Keratinocyte (primary cell): ENCODE measurements at regions not wholly inside any gene's neighbourhood (a gene's known extent, or its start where the extent isn't known, plus 50 kb on each side); places are given as distances from the start of the nearest gene placed in this dataset.

Source experiments
- DNase-seq: peaks from one replicate; pipeline ENCODE4 v3.0.0-alpha.2; 2011; ENCODE audit warnings: low read depth, missing footprints, low spot score
- FAIRE-seq: peaks from 2 replicates; lab custom pipeline; 2011; peaks lifted over from hg19 to GRCh38; lab: Jason Lieb, UNC
- H2AFZ ChIP-seq: 2 replicates; pipeline ENCODE4 v1.6.0; 2012; ENCODE audit warnings: low read length, control low read depth, inconsistent platforms; ENCODE audit not compliant: control insufficient read depth
- H3K27ac ChIP-seq: 2 replicates; pipeline ENCODE4 v1.5.1; 2011; ENCODE audit warnings: low read length; ENCODE audit not compliant: control insufficient read depth, insufficient read depth
- H3K27me3 ChIP-seq: 3 replicates; pipeline ENCODE4 v1.6.0; 2011; ENCODE audit warnings: low read length; ENCODE audit not compliant: control insufficient read depth, insufficient read depth; ENCODE audit errors: extremely low read depth
- H3K36me3 ChIP-seq, 2 experiments: 2 replicates in 1 of 2; 3 replicates in 1 of 2; pipeline ENCODE4 v1.5.1; 2011; ENCODE audit warnings: low read length in 2 of 2, mild to moderate bottlenecking in 1 of 2; ENCODE audit not compliant: control insufficient read depth in 2 of 2, insufficient read depth in 2 of 2; ENCODE audit errors: extremely low read depth in 1 of 2
- H3K4me1 ChIP-seq: 3 replicates; pipeline ENCODE4 v1.5.1; 2011; ENCODE audit warnings: low read length; ENCODE audit not compliant: control insufficient read depth, insufficient read depth; ENCODE audit errors: extremely low read depth
- H3K4me2 ChIP-seq: 3 replicates; pipeline ENCODE4 v1.6.0; 2011; ENCODE audit warnings: low read depth, low read length; ENCODE audit not compliant: control insufficient read depth, insufficient read depth; ENCODE audit errors: extremely low read depth
- H3K4me3 ChIP-seq, 3 experiments: fragments of 200-600 bp in 1 of 3; sonication (generic) in 1 of 3; 2 replicates in 2 of 3; 3 replicates in 1 of 3; pipeline ENCODE4 v1.5.1; 2011 to 2016; ENCODE audit warnings: low read length in 3 of 3, mild to moderate bottlenecking in 3 of 3, control low read depth in 2 of 3, inconsistent platforms in 1 of 3, low read depth in 1 of 3, mixed read lengths in 1 of 3, mixed run types in 1 of 3, moderate library complexity in 1 of 3; ENCODE audit not compliant: control insufficient read depth in 2 of 3, insufficient read depth in 2 of 3; ENCODE audit errors: extremely low read depth in 1 of 3
- H3K79me2 ChIP-seq: 2 replicates; pipeline ENCODE4 v1.6.0; 2012; ENCODE audit warnings: low read length; ENCODE audit not compliant: control insufficient read depth, insufficient read depth
- H3K9ac ChIP-seq: 3 replicates; pipeline ENCODE4 v1.6.0; 2011; ENCODE audit warnings: low read length; ENCODE audit not compliant: control insufficient read depth, insufficient read depth; ENCODE audit errors: extremely low read depth
- H3K9me1 ChIP-seq: 3 replicates; pipeline ENCODE4 v1.6.0; 2011; ENCODE audit warnings: low read length; ENCODE audit not compliant: control insufficient read depth, insufficient read depth; ENCODE audit errors: extremely low read depth
- H3K9me3 ChIP-seq: 2 replicates; pipeline ENCODE4 v1.5.1; 2012; ENCODE audit warnings: low read depth, low read length; ENCODE audit not compliant: control insufficient read depth
- H4K20me1 ChIP-seq: 3 replicates; pipeline ENCODE4 v1.6.0; 2011; ENCODE audit warnings: low read length; ENCODE audit not compliant: control insufficient read depth, insufficient read depth; ENCODE audit errors: extremely low read depth
- EZH2 ChIP-seq: IDR thresholded peaks from one replicate; pipeline ENCODE4 v1.6.1; 2012; ENCODE audit warnings: inconsistent platforms, mild to moderate bottlenecking, low read length, moderate library complexity
- dilution Hi-C: fragments of 300-500 bp; cut with MboI; formaldehyde crosslinking; loops from one replicate; pipeline ENCODE4 v1.7.0; 2020; ENCODE audit warnings: low sequenced_read_pairs; ENCODE audit not compliant: extremely low pct_ligation_motif_present
- TF ChIP-seq, protein P1 (sequence below), 3 experiments: IDR thresholded peaks in 1 of 3; conservative IDR thresholded peaks in 1 of 3; optimal IDR thresholded peaks in 1 of 3; 2 replicates in 2 of 3; 3 replicates in 1 of 3; pipeline versions ENCODE3 to v1.5.1; 2011; ENCODE audit warnings: low read length in 3 of 3, mild to moderate bottlenecking in 3 of 3, moderate library complexity in 2 of 3, control low read depth in 1 of 3, inconsistent platforms in 1 of 3; ENCODE audit not compliant: insufficient read depth in 2 of 3; ENCODE audit errors: extremely low read depth in 1 of 3

DNA sequence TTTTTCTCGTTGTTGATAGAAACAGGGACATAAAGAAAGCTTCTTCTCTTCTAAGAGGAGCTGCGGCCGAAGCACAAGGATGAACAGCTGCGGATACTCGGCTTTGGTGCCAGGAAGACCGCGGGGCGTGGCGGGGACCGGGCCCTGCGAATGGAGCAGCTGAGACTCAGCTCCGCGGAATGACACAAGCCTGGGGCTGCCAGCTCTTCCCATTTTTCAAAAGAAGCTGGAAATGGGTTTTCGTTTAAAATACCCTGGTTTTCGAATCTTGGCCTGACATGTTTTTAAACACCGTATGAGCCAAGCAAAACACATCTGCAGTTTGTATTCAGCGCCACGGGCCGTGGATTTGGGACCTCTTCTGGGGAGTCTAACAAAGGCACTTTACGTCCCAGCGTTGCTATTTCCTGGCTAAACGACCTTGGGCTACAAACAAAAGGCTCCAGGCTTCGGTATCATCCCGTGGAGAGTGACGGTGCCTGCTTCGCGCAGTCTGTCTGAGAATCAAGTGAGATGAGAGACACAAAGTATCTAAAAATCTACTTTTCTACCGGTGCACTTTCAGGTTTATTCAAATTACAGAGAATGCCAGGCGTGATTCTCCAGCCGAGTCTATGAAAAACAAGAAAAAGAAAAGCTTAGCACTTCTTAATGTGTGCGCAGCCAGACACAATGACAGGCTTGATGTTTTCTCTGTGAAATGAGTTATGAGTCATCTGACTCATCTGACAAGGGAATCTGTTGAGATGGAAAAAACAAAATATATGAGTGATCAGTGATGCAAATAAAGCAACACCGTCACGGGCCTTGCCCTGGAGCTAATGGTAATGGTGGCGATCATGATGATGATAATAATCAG, 114.0 kb upstream of the TMEM132D start:
- Histone ChIP-seq H3K9me3 (no peaks in the 10 kb centered on the region), H3K9me1 (no peaks in the 10 kb centered on the region), H3K4me1 (peaks cover 16% of the 10 kb centered on the region), H3K36me3 (no peaks in the 10 kb centered on the region), H2AFZ (peak overlapping the region; percentile 34), H3K27me3 (peaks cover 8% of the 10 kb centered on the region), H3K4me2 (peak overlapping the region; percentile 79), H4K20me1 (no peaks in the 10 kb centered on the region), H3K27ac (peak overlapping the region; percentile 42), H3K9ac (peak overlapping the region; percentile 63), H3K4me3 (peak overlapping the region in 2 of 3 experiments; percentile 44 to 56), H3K79me2 (no peaks in the 10 kb centered on the region)
- FAIRE-seq (peak; percentile 9), DNase-seq (no peak)
- dilution Hi-C loops: no loop called here
- TF ChIP-seq EZH2: no peak
- TF ChIP-seq, protein P1, sequence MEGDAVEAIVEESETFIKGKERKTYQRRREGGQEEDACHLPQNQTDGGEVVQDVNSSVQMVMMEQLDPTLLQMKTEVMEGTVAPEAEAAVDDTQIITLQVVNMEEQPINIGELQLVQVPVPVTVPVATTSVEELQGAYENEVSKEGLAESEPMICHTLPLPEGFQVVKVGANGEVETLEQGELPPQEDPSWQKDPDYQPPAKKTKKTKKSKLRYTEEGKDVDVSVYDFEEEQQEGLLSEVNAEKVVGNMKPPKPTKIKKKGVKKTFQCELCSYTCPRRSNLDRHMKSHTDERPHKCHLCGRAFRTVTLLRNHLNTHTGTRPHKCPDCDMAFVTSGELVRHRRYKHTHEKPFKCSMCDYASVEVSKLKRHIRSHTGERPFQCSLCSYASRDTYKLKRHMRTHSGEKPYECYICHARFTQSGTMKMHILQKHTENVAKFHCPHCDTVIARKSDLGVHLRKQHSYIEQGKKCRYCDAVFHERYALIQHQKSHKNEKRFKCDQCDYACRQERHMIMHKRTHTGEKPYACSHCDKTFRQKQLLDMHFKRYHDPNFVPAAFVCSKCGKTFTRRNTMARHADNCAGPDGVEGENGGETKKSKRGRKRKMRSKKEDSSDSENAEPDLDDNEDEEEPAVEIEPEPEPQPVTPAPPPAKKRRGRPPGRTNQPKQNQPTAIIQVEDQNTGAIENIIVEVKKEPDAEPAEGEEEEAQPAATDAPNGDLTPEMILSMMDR (optimal IDR thresholded peaks at IDR 0.05 in 1 of 3, IDR thresholded peaks at IDR 0.05 in 1 of 3, conservative IDR thresholded peaks at IDR 0.05 in 1 of 3; ENCODE audit: extremely low read depth in 1 of 3, insufficient read depth in 2 of 3, low read length in 3 of 3): no peak

DNA sequence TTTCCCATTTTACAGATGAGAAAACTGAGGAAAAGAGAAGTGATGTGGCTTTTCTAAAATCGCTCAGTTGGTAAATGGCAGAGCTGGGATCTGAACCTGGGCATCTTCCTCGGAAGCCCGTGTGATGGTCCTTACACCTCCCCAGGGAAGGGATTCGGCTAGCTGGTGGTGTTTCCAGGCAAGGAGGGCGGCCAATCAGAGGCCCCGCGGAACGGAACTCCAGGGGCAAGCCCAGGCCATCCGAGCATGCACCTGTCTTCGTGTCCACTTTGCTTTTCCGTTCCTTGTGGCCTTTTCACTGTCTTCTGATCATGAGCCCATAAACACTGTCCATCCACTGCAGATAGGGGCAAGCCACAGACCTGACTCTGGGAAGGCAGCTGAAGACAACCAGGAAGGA, 114.8 kb upstream of the TMEM132D start:
- Histone ChIP-seq H3K79me2 (no peaks in the 10 kb centered on the region), H3K27ac (no peak overlapping the region), H3K4me1 (peaks cover 16% of the 10 kb centered on the region), H3K4me2 (no peak overlapping the region), H3K9ac (no peak overlapping the region), H3K27me3 (peaks cover 8% of the 10 kb centered on the region), H3K9me1 (no peaks in the 10 kb centered on the region), H2AFZ (no peak overlapping the region), H3K4me3 (no peak overlapping the region), H4K20me1 (no peaks in the 10 kb centered on the region), H3K9me3 (no peaks in the 10 kb centered on the region), H3K36me3 (no peaks in the 10 kb centered on the region)
- no peak for DNase-seq
- TF ChIP-seq, protein P1 (optimal IDR thresholded peaks at IDR 0.05 in 1 of 3, IDR thresholded peaks at IDR 0.05 in 1 of 3, conservative IDR thresholded peaks at IDR 0.05 in 1 of 3; ENCODE audit: extremely low read depth in 1 of 3, insufficient read depth in 2 of 3, low read length in 3 of 3): no peak
- no peak for TF ChIP-seq EZH2
- dilution Hi-C loops: no loop called here
- FAIRE-seq: no peak
